MG63 (cell line): ENCODE measurements at regions not wholly inside any gene's neighbourhood (a gene's known extent, or its start where the extent isn't known, plus 50 kb on each side); places are given as distances from the start of the nearest gene placed in this dataset.
A peak's percentile ranks its signal among the peaks of the same experiment; 100 is the strongest.
"Not testable (repeated sequence)": the region's sequence is repeated elsewhere in the genome, so short reads cannot be mapped to it uniquely, and the experiment has no call there.

ENCODE experiments used
- DNase-seq: peaks from one replicate; pipeline ENCODE4 v3.0.0-alpha.2; 2020
- H3K27me3 ChIP-seq: fragments of 250-450 bp; sonication (Bioruptor Pico); 2 replicates; pipeline ENCODE4 v1.5.1; 2020; ENCODE audit warnings: mild to moderate bottlenecking, moderate library complexity
- H3K36me3 ChIP-seq: fragments of 250-450 bp; sonication (Bioruptor Pico); 2 replicates; pipeline ENCODE4 v1.5.1; 2020; ENCODE audit warnings: mild to moderate bottlenecking, moderate library complexity
- H3K4me3 ChIP-seq: fragments of 250-450 bp; sonication (Bioruptor Pico); 2 replicates; pipeline ENCODE4 v1.5.1; 2020; ENCODE audit warnings: mild to moderate bottlenecking, moderate library complexity
- H3K9me3 ChIP-seq: fragments of 250-450 bp; sonication (Bioruptor Pico); 2 replicates; pipeline ENCODE4 v1.5.1; 2020; ENCODE audit warnings: mild to moderate bottlenecking, moderate library complexity

- no peaks in the 10 kb centered on the region for H3K9me3 ChIP-seq
- no peak overlapping the region for H3K4me3 ChIP-seq
- no peaks in the 10 kb centered on the region for H3K36me3 ChIP-seq
- no peak for DNase-seq
- H3K27me3 ChIP-seq, result peaks cover 2% of the 10 kb centered on the region; the same call in 1 of the 2 replicates
Observed at GRCh38 chr2:234193977-234194563, 143.6 kb downstream of the SPP2 start.

GRCh38 chr2:234191819-234192407 is 141.4 kb downstream of the SPP2 start:
- DNase-seq, result no peak
- Histone ChIP-seq H3K9me3 (no peaks in the 10 kb centered on the region), H3K36me3 (no peaks in the 10 kb centered on the region), H3K27me3 (no peaks in the 10 kb centered on the region; the same call in 1 of the 2 replicates), H3K4me3 (no peak overlapping the region)

- Histone ChIP-seq H3K36me3 (no peaks in the 10 kb centered on the region), H3K4me3 (no peak overlapping the region), H3K27me3 (no peaks in the 10 kb centered on the region; the same call in 1 of the 2 replicates), H3K9me3 (no peaks in the 10 kb centered on the region)
- no peak for DNase-seq
Observed at GRCh38 chr2:234189786-234190300, 139.3 kb downstream of the SPP2 start.

GRCh38 chr2:234189230-234189629 is 138.7 kb downstream of the SPP2 start:
- Histone ChIP-seq H3K9me3 (no peaks in the 10 kb centered on the region), H3K36me3 (no peaks in the 10 kb centered on the region), H3K4me3 (no peak overlapping the region), H3K27me3 (no peaks in the 10 kb centered on the region; the same call in 1 of the 2 replicates)
- no peak for DNase-seq

GRCh38 chr2:234187646-234188174 is 137.2 kb downstream of the SPP2 start:
- Histone ChIP-seq H3K36me3 (no peaks in the 10 kb centered on the region), H3K27me3 (no peaks in the 10 kb centered on the region; the same call in 1 of the 2 replicates), H3K4me3 (no peak overlapping the region), H3K9me3 (no peaks in the 10 kb centered on the region)
- no peak for DNase-seq

GRCh38 chr2:234181121-234181520 is 130.6 kb downstream of the SPP2 start:
- no peaks in the 10 kb centered on the region for H3K9me3 ChIP-seq
- no peaks in the 10 kb centered on the region for H3K27me3 ChIP-seq
- no peaks in the 10 kb centered on the region for H3K36me3 ChIP-seq
- no peak for DNase-seq
- H3K4me3 ChIP-seq, result no peak overlapping the region

- no peak for DNase-seq
- no peaks in the 10 kb centered on the region for H3K36me3 ChIP-seq
- H3K4me3 ChIP-seq, result no peak overlapping the region
- H3K9me3 ChIP-seq, result no peaks in the 10 kb centered on the region
- H3K27me3 ChIP-seq, result no peaks in the 10 kb centered on the region
Observed at GRCh38 chr2:234179031-234179363, 128.5 kb downstream of the SPP2 start.

- H3K4me3 ChIP-seq, result no peak overlapping the region
- H3K9me3 ChIP-seq, result no peaks in the 10 kb centered on the region
- peak; percentile 74 for DNase-seq
- H3K27me3 ChIP-seq, result no peaks in the 10 kb centered on the region
- no peaks in the 10 kb centered on the region for H3K36me3 ChIP-seq
Observed at GRCh38 chr2:234178330-234179030, 128.0 kb downstream of the SPP2 start.

- DNase-seq, result no peak
- Histone ChIP-seq H3K9me3 (no peaks in the 10 kb centered on the region), H3K4me3 (no peak overlapping the region), H3K27me3 (no peaks in the 10 kb centered on the region), H3K36me3 (no peaks in the 10 kb centered on the region)
Observed at GRCh38 chr2:234175649-234176048, 125.1 kb downstream of the SPP2 start.

GRCh38 chr2:234174742-234175141 is 124.2 kb downstream of the SPP2 start:
- Histone ChIP-seq H3K36me3 (no peaks in the 10 kb centered on the region), H3K27me3 (no peaks in the 10 kb centered on the region), H3K9me3 (no peaks in the 10 kb centered on the region), H3K4me3 (no peak overlapping the region)
- DNase-seq, result no peak

- Histone ChIP-seq H3K9me3 (no peaks in the 10 kb centered on the region), H3K27me3 (no peaks in the 10 kb centered on the region), H3K4me3 (no peak overlapping the region), H3K36me3 (no peaks in the 10 kb centered on the region)
- no peak for DNase-seq
Observed at GRCh38 chr2:234172532-234172931, 122.0 kb downstream of the SPP2 start.

- Histone ChIP-seq H3K36me3 (no peaks in the 10 kb centered on the region), H3K9me3 (no peaks in the 10 kb centered on the region), H3K4me3 (no peak overlapping the region), H3K27me3 (no peaks in the 10 kb centered on the region)
- no peak for DNase-seq
Observed at GRCh38 chr2:234172066-234172465, 121.6 kb downstream of the SPP2 start.

GRCh38 chr2:234171666-234172065 is 121.2 kb downstream of the SPP2 start:
- Histone ChIP-seq H3K9me3 (no peaks in the 10 kb centered on the region), H3K4me3 (no peak overlapping the region), H3K36me3 (no peaks in the 10 kb centered on the region), H3K27me3 (no peaks in the 10 kb centered on the region)
- no peak for DNase-seq

GRCh38 chr2:234169674-234170073 is 119.2 kb downstream of the SPP2 start:
- DNase-seq, result no peak
- no peaks in the 10 kb centered on the region for H3K27me3 ChIP-seq
- H3K9me3 ChIP-seq, result no peaks in the 10 kb centered on the region
- H3K36me3 ChIP-seq, result no peaks in the 10 kb centered on the region
- H3K4me3 ChIP-seq, result no peak overlapping the region

GRCh38 chr2:234168605-234169570 is 118.4 kb downstream of the SPP2 start:
- not testable (repeated sequence) for H3K36me3 ChIP-seq, H3K27me3 ChIP-seq, H3K9me3 ChIP-seq, H3K4me3 ChIP-seq
- DNase-seq, result peak; percentile 40

- no peaks in the 10 kb centered on the region for H3K9me3 ChIP-seq
- no peak overlapping the region for H3K4me3 ChIP-seq
- H3K27me3 ChIP-seq, result no peaks in the 10 kb centered on the region
- DNase-seq, result no peak
- no peaks in the 10 kb centered on the region for H3K36me3 ChIP-seq
Observed at GRCh38 chr2:234166531-234166930, 116.0 kb downstream of the SPP2 start.

- Histone ChIP-seq H3K27me3 (no peaks in the 10 kb centered on the region), H3K36me3 (no peaks in the 10 kb centered on the region), H3K9me3 (no peaks in the 10 kb centered on the region), H3K4me3 (no peak overlapping the region)
- no peak for DNase-seq
Observed at GRCh38 chr2:234165421-234165820, 114.9 kb downstream of the SPP2 start.
